OCI-LY1 (cell line): ENCODE measurements at regions not wholly inside any gene's neighbourhood (a gene's known extent, or its start where the extent isn't known, plus 50 kb on each side); places are given as distances from the start of the nearest gene placed in this dataset.

ENCODE experiments used
- H2AFZ ChIP-seq: fragments of 200-600 bp; sonication (generic), shearing (Covaris generic); 2 replicates; pipeline ENCODE4 v1.6.0; 2014; ENCODE audit warnings: antibody characterized with exemption, mild to moderate bottlenecking, low read length
- H3F3A ChIP-seq: fragments of 200-600 bp; sonication (generic), shearing (Covaris generic); 2 replicates; pipeline ENCODE4 v1.6.0; 2014; ENCODE audit warnings: mild to moderate bottlenecking, antibody characterized with exemption, low read length, moderate library complexity; ENCODE audit not compliant: insufficient read depth
- H3K27ac ChIP-seq: fragments of 200-600 bp; sonication (generic); 2 replicates; pipeline ENCODE4 v1.5.1; 2014; ENCODE audit warnings: low read length, mixed run types, mild to moderate bottlenecking, low read depth; ENCODE audit not compliant: poor library complexity, severe bottlenecking
- H3K27me3 ChIP-seq: fragments of 200-600 bp; sonication (generic); 2 replicates; pipeline ENCODE4 v1.6.0; 2014; ENCODE audit warnings: antibody characterized with exemption, mild to moderate bottlenecking, low read length, moderate library complexity; ENCODE audit not compliant: insufficient read depth
- H3K36me3 ChIP-seq: fragments of 200-600 bp; sonication (generic); 2 replicates; pipeline ENCODE4 v1.6.1; 2014; ENCODE audit warnings: mild to moderate bottlenecking, antibody characterized with exemption, low read length, moderate library complexity, mixed read lengths; ENCODE audit not compliant: insufficient read depth
- H3K4me1 ChIP-seq: fragments of 200-600 bp; sonication (generic); 2 replicates; pipeline ENCODE4 v1.5.1; 2014; ENCODE audit warnings: mild to moderate bottlenecking, low read length, moderate library complexity; ENCODE audit not compliant: insufficient read depth, severe bottlenecking
- H3K4me2 ChIP-seq: fragments of 200-600 bp; sonication (generic), shearing (Covaris generic); 2 replicates; pipeline ENCODE4 v1.6.1; 2014; ENCODE audit warnings: low read length
- H3K4me3 ChIP-seq: fragments of 200-600 bp; sonication (generic); 2 replicates; pipeline ENCODE4 v1.5.1; 2014; ENCODE audit warnings: low read length, low read depth, mild to moderate bottlenecking, mixed read lengths; ENCODE audit not compliant: poor library complexity, severe bottlenecking
- H3K79me2 ChIP-seq: fragments of 200-600 bp; shearing (Covaris generic); 2 replicates; pipeline ENCODE4 v1.6.1; 2016; ENCODE audit warnings: mixed run types, low read length, mixed read lengths; ENCODE audit not compliant: insufficient read depth
- H3K9ac ChIP-seq: fragments of 200-600 bp; sonication (generic), shearing (Covaris generic); 2 replicates; pipeline ENCODE4 v1.6.1; 2014; ENCODE audit warnings: mild to moderate bottlenecking, low read length, mixed read lengths
- H3K9me2 ChIP-seq: fragments of 200-600 bp; sonication (generic), shearing (Covaris generic); 2 replicates; pipeline ENCODE4 v1.6.1; 2014; ENCODE audit warnings: low read depth, mild to moderate bottlenecking, low read length, mixed read lengths
- H3K9me3 ChIP-seq: fragments of 200-600 bp; shearing (Covaris generic); 2 replicates; pipeline ENCODE4 v1.6.1; 2014; ENCODE audit warnings: low read length, mixed read lengths
- H4K20me1 ChIP-seq: fragments of 200-600 bp; sonication (generic), shearing (Covaris generic); 2 replicates; pipeline ENCODE4 v1.6.0; 2016; ENCODE audit warnings: mild to moderate bottlenecking, low read length; ENCODE audit not compliant: insufficient read depth
- CTCF ChIP-seq: fragments of 200-600 bp; sonication (generic), shearing (Covaris generic); IDR thresholded peaks from 2 replicates; pipeline ENCODE4 v1.5.1; 2017; ENCODE audit warnings: mild to moderate bottlenecking, antibody characterized with exemption, low read length, moderate library complexity, mixed read lengths
- EZH2 ChIP-seq: fragments of 200-600 bp; sonication (generic), shearing (Covaris generic); IDR thresholded peaks from 2 replicates; pipeline ENCODE4 v1.8.0; 2017; ENCODE audit warnings: borderline replicate concordance, mixed run types, mild to moderate bottlenecking, antibody characterized with exemption, low read length, moderate library complexity, mixed read lengths

- Histone ChIP-seq H3K27ac (no peak overlapping the region), H3K79me2 (no peaks in the 10 kb centered on the region), H2AFZ (no peak overlapping the region), H3K4me2 (no peak overlapping the region), H3K4me3 (no peak overlapping the region), H3K9me3 (no peaks in the 10 kb centered on the region), H3K9ac (no peak overlapping the region), H3K4me1 (no peaks in the 10 kb centered on the region), H3K27me3 (no peaks in the 10 kb centered on the region), H3K9me2 (no peaks in the 10 kb centered on the region), H3F3A (no peaks in the 10 kb centered on the region), H3K36me3 (no peaks in the 10 kb centered on the region), H4K20me1 (no peaks in the 10 kb centered on the region)
- TF ChIP-seq EZH2: no peak
- no peak for TF ChIP-seq CTCF
These were observed 328.5 kb upstream of the PRDM1 start for GRCh38 chr6:105757512-105758200.

- no peak overlapping the region for H3K27ac ChIP-seq
- no peak overlapping the region for H3K4me3 ChIP-seq
- H3K79me2 ChIP-seq: no peaks in the 10 kb centered on the region
- no peaks in the 10 kb centered on the region for H3K36me3 ChIP-seq
- no peaks in the 10 kb centered on the region for H3K4me1 ChIP-seq
- H3K27me3 ChIP-seq: no peaks in the 10 kb centered on the region
- no peaks in the 10 kb centered on the region for H3F3A ChIP-seq
- H4K20me1 ChIP-seq: no peaks in the 10 kb centered on the region
- no peak overlapping the region for H3K9ac ChIP-seq
- H3K9me3 ChIP-seq: no peaks in the 10 kb centered on the region
- H3K4me2 ChIP-seq: no peak overlapping the region
- no peak overlapping the region for H2AFZ ChIP-seq
- TF ChIP-seq EZH2 (no peak), CTCF (no peak)
- no peaks in the 10 kb centered on the region for H3K9me2 ChIP-seq
These were observed 330.3 kb upstream of the PRDM1 start for GRCh38 chr6:105755885-105756284.

GRCh38 chr6:105753620-105754211 is 332.4 kb upstream of the PRDM1 start:
- H4K20me1 ChIP-seq: no peaks in the 10 kb centered on the region
- H3K27me3 ChIP-seq: no peaks in the 10 kb centered on the region
- no peaks in the 10 kb centered on the region for H3F3A ChIP-seq
- no peaks in the 10 kb centered on the region for H3K79me2 ChIP-seq
- TF ChIP-seq EZH2 (no peak), CTCF (no peak)
- no peak overlapping the region for H3K4me3 ChIP-seq
- no peaks in the 10 kb centered on the region for H3K36me3 ChIP-seq
- H2AFZ ChIP-seq: no peak overlapping the region
- H3K4me1 ChIP-seq: no peaks in the 10 kb centered on the region
- no peak overlapping the region for H3K9ac ChIP-seq
- no peak overlapping the region for H3K4me2 ChIP-seq
- no peaks in the 10 kb centered on the region for H3K9me3 ChIP-seq
- H3K27ac ChIP-seq: no peak overlapping the region
- H3K9me2 ChIP-seq: no peaks in the 10 kb centered on the region
